Ovary (tissue), 7 donors: ENCODE measurements at regions not wholly inside any gene's neighbourhood (a gene's known extent, or its start where the extent isn't known, plus 50 kb on each side); places are given as distances from the start of the nearest gene placed in this dataset.

Experiments
- DNase-seq, 5 donors: peaks; one replicate each; pipeline ENCODE4 v3.0.0-alpha.2; 2019 to 2020
- H3K27ac ChIP-seq, 2 donors: fragments of 200-600 bp; one replicate each; pipeline versions ENCODE4 v1.5.1 to v1.8.0; 2019 to 2022
- H3K27me3 ChIP-seq: fragments of 200-600 bp; one replicate; pipeline ENCODE4 v1.8.0; 2022
- H3K36me3 ChIP-seq: fragments of 200-600 bp; sonication (generic); one replicate; pipeline ENCODE4 v1.5.1; 2019
- H3K4me1 ChIP-seq: one replicate; pipeline ENCODE4 v1.8.1; 2013; ENCODE audit warnings: mild to moderate bottlenecking, moderate library complexity; ENCODE audit not compliant: insufficient read depth
- H3K4me3 ChIP-seq: fragments of 200-600 bp; sonication (generic); one replicate; pipeline ENCODE4 v1.5.1; 2017
- H3K9me3 ChIP-seq, 2 donors: fragments of 200-600 bp in 1 of 2; sonication (generic) in 1 of 2; one replicate each; pipeline versions ENCODE4 v1.5.1 to v1.8.1; 2013 to 2019; ENCODE audit warnings: mild to moderate bottlenecking in 1 of 2, moderate library complexity in 1 of 2
- EP300 ChIP-seq: sonication (generic); formaldehyde crosslinking; IDR thresholded peaks from one replicate; pipeline ENCODE4 v1.6.1; 2017; ENCODE audit warnings: antibody characterized with exemption
- POLR2A ChIP-seq: fragments of 450-650 bp; IDR thresholded peaks from one replicate; pipeline ENCODE4 v1.6.1; 2017; ENCODE audit warnings: antibody characterized with exemption, mild to moderate bottlenecking, moderate library complexity
- WGBS, 3 donors: extraction: QIAGEN DNeasy Blood & Tissue Kit in 1 of 3; methylation state at CpG; one replicate each; pipeline versions ENCODE4 v1.1.5 to v1.1.7; 2013 to 2017; 5-methylcytosine and 5-hydroxymethylcytosine counted together
- intact Hi-C, 4 donors: fragments of 100-400 bp; cut with DNase I; formaldehyde crosslinking; loops; one replicate each; pipeline versions ENCODE4 v1.11.0 to v1.15.1; 2022 to 2023
- TF ChIP-seq, protein P1 (sequence below), 3 donors: fragments of 450-650 bp in 2 of 3; fragments of 200-600 bp in 1 of 3; IDR thresholded peaks; one replicate each; pipeline versions ENCODE4 v1.5.1 to v1.8.0; 2016 to 2022; ENCODE audit warnings: antibody characterized with exemption in 3 of 3, mild to moderate bottlenecking in 1 of 3
- donor health status: DM: no; HTN: no; CAD: no; lungs with moderate emphysema.
- donor health status: DM: no; HTN: no; CAD: no.
- donor health status: Bipolar disorder and iron deficiency.
- donor health status: DM: no; HTN: no; CAD: no.
- donor health status: DM: yes; HTN: yes; CAD: no.

DNA sequence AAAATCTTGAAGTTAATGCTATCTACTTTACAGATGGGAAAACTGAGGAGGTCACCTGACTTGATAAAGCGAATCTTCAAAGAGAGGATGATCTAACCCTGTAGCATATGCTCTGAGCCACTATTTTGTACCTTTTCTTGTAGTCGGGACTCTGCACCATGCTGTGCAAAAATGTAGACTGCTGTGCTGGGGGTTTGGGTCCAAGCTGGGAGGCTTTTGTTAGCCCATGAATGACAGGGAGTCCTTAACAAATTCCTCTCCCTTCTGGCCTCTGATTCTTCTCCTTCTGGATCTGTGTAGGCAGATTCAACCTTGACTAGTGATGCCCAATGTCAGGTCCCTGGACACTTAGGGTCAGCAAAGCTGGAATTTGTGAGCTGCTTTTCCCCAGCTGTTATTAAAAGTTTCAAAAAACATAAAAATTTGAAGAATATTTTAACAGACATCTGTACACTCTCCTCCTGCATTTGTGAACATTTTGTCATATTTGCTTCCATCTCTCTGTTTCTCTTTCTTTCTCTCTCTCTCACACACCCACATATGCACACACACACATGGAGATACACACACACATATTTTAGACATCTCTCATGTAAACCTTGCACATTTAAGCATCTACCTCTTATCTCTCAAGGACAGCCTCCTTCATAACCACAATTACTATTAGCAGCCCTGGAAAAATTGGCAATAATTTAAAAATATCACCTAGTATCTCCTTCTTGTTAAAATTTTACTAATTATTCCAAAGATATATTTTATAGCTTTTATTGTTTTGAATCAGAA lies 335.0 kb upstream of the TRIB2 start:
- Histone ChIP-seq H3K4me3 (no peak overlapping the region), H3K36me3 (no peaks in the 10 kb centered on the region), H3K4me1 (peaks cover 3% of the 10 kb centered on the region), H3K27ac (no peak overlapping the region), H3K9me3 (no peaks in the 10 kb centered on the region), H3K27me3 (no peaks in the 10 kb centered on the region)
- no peak for DNase-seq
- WGBS, 3 donors = 58 to 75% (median 60%) methylated on average over 2 of the region's 2 CpGs
- intact Hi-C loops = no loop called here
- TF ChIP-seq, protein P1, sequence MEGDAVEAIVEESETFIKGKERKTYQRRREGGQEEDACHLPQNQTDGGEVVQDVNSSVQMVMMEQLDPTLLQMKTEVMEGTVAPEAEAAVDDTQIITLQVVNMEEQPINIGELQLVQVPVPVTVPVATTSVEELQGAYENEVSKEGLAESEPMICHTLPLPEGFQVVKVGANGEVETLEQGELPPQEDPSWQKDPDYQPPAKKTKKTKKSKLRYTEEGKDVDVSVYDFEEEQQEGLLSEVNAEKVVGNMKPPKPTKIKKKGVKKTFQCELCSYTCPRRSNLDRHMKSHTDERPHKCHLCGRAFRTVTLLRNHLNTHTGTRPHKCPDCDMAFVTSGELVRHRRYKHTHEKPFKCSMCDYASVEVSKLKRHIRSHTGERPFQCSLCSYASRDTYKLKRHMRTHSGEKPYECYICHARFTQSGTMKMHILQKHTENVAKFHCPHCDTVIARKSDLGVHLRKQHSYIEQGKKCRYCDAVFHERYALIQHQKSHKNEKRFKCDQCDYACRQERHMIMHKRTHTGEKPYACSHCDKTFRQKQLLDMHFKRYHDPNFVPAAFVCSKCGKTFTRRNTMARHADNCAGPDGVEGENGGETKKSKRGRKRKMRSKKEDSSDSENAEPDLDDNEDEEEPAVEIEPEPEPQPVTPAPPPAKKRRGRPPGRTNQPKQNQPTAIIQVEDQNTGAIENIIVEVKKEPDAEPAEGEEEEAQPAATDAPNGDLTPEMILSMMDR (IDR thresholded peaks at IDR 0.05) = no peak

DNA sequence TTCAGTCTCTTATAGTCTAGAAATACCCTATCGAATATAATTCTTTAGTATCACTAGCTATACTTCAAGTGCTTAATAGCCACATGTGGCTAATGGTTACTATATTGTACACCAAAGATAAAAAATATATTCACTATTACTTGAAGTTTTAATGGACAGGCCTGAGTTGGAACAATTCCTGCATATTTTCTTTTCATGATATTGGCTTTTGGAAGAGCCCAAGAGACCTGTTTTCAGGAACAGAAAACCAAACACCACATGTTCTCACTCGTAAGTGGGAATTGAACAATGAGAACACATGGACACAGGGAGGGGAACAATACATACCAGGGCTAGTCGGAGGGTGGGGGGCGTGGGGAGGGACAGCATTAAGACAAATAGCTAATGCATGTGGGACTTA lies 334.4 kb upstream of the TRIB2 start:
- H3K36me3 ChIP-seq = no peaks in the 10 kb centered on the region
- intact Hi-C loops = no loop called here
- H3K27me3 ChIP-seq = no peaks in the 10 kb centered on the region
- H3K4me3 ChIP-seq = no peak overlapping the region
- peaks cover 3% of the 10 kb centered on the region for H3K4me1 ChIP-seq
- TF ChIP-seq, protein P1 (IDR thresholded peaks at IDR 0.05) = no peak
- TF ChIP-seq EP300 = no peak
- TF ChIP-seq POLR2A = no peak
- WGBS, 3 donors = 40 to 58% (median 41%) methylated on average over 4 of the region's 4 CpGs
- no peak for DNase-seq
- H3K27ac ChIP-seq = no peak overlapping the region
- no peaks in the 10 kb centered on the region for H3K9me3 ChIP-seq

DNA sequence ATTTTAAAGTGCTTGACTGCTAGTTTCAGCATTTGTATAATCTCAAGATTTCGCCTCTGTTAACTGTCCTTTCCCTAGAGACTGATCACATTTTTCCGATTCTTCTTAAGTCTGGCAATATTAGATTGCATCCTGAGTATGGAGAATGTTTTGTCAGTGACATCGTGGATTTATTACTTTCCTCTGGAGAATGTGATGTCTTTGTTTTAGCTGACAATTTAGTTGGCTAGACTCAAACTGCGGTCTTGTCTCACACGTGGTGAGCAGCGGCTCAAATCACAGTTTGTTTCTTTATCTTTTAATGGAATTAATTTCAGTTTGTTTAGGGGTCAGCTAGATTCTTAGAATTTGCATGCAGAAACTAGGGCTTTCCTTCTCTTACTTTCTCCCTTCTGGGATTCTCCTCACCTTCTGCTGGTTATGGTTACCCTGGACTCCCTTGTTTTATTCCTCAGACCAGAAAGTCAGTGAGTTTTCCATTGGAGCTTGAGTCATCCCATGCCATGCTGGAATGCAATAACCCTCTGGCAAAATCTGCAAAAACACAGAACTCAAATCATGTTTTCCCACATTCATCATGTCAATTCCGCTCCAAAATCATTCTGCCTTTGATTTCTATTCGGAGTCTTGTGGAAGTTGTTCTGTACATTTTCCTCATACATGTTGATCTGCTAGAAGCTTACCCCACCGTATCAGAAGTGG lies 327.2 kb upstream of the TRIB2 start:
- Histone ChIP-seq H3K27ac (no peak overlapping the region), H3K4me1 (peaks cover 8% of the 10 kb centered on the region), H3K27me3 (no peaks in the 10 kb centered on the region), H3K9me3 (no peaks in the 10 kb centered on the region), H3K4me3 (no peak overlapping the region), H3K36me3 (no peaks in the 10 kb centered on the region)
- WGBS, 3 donors = 78 to 82% (median 81%) methylated on average over 9 of the region's 9 CpGs
- TF ChIP-seq, protein P1 (IDR thresholded peaks at IDR 0.05) = no peak
- no peak for TF ChIP-seq EP300
- TF ChIP-seq POLR2A = no peak
- intact Hi-C loops = loop anchor here in 1 of 4 donors (10.0 kb wide), 1 partner anchor 525 kb away; no protein-coding TSS in a partner anchor
- no peak for DNase-seq

DNA sequence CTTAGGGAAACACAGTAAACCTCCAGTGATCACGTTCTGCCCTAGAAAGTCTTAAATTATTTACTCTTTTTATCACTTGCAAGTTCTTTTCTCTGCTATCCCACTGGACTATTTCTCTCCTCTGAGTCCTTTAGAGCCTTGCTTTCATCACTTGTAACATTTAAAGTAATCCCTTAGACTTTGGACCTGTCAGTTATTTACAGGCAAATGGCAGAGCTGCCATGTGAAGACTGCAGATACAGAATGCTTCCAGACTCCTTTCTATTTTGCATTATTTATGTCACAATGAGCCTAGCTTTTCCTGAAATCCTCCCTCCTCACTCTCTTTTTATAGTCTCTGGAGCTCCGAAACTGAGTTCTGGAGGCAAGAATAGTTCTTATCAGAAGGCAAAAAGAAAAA lies 325.6 kb upstream of the TRIB2 start:
- intact Hi-C loops = loop anchor here in 1 of 4 donors (10.0 kb wide), 1 partner anchor 526 kb away; no protein-coding TSS in a partner anchor
- H3K9me3 ChIP-seq = no peaks in the 10 kb centered on the region
- H3K36me3 ChIP-seq = no peaks in the 10 kb centered on the region
- H3K27ac ChIP-seq = peak overlapping the region in 1 of 2 donors; percentile 71
- TF ChIP-seq EP300 (no peak), POLR2A (no peak)
- TF ChIP-seq, protein P1 (IDR thresholded peaks at IDR 0.05) = no peak
- no peak for DNase-seq
- peaks cover 8% of the 10 kb centered on the region for H3K4me1 ChIP-seq
- 7 to 14% (median 8%) methylated on average over 2 of the region's 2 CpGs for WGBS, 3 donors
- H3K4me3 ChIP-seq = no peak overlapping the region
- no peaks in the 10 kb centered on the region for H3K27me3 ChIP-seq
